OCI-LY1 (cell line): ENCODE measurements at regions not wholly inside any gene's neighbourhood (a gene's known extent, or its start where the extent isn't known, plus 50 kb on each side); places are given as distances from the start of the nearest gene placed in this dataset.

ENCODE experiments used
- H2AFZ ChIP-seq: fragments of 200-600 bp; sonication (generic), shearing (Covaris generic); 2 replicates; pipeline ENCODE4 v1.6.0; 2014; ENCODE audit warnings: antibody characterized with exemption, mild to moderate bottlenecking, low read length
- H3F3A ChIP-seq: fragments of 200-600 bp; sonication (generic), shearing (Covaris generic); 2 replicates; pipeline ENCODE4 v1.6.0; 2014; ENCODE audit warnings: mild to moderate bottlenecking, antibody characterized with exemption, low read length, moderate library complexity; ENCODE audit not compliant: insufficient read depth
- H3K27ac ChIP-seq: fragments of 200-600 bp; sonication (generic); 2 replicates; pipeline ENCODE4 v1.5.1; 2014; ENCODE audit warnings: low read length, mixed run types, mild to moderate bottlenecking, low read depth; ENCODE audit not compliant: poor library complexity, severe bottlenecking
- H3K27me3 ChIP-seq: fragments of 200-600 bp; sonication (generic); 2 replicates; pipeline ENCODE4 v1.6.0; 2014; ENCODE audit warnings: antibody characterized with exemption, mild to moderate bottlenecking, low read length, moderate library complexity; ENCODE audit not compliant: insufficient read depth
- H3K36me3 ChIP-seq: fragments of 200-600 bp; sonication (generic); 2 replicates; pipeline ENCODE4 v1.6.1; 2014; ENCODE audit warnings: mild to moderate bottlenecking, antibody characterized with exemption, low read length, moderate library complexity, mixed read lengths; ENCODE audit not compliant: insufficient read depth
- H3K4me1 ChIP-seq: fragments of 200-600 bp; sonication (generic); 2 replicates; pipeline ENCODE4 v1.5.1; 2014; ENCODE audit warnings: mild to moderate bottlenecking, low read length, moderate library complexity; ENCODE audit not compliant: insufficient read depth, severe bottlenecking
- H3K4me2 ChIP-seq: fragments of 200-600 bp; sonication (generic), shearing (Covaris generic); 2 replicates; pipeline ENCODE4 v1.6.1; 2014; ENCODE audit warnings: low read length
- H3K4me3 ChIP-seq: fragments of 200-600 bp; sonication (generic); 2 replicates; pipeline ENCODE4 v1.5.1; 2014; ENCODE audit warnings: low read length, low read depth, mild to moderate bottlenecking, mixed read lengths; ENCODE audit not compliant: poor library complexity, severe bottlenecking
- H3K79me2 ChIP-seq: fragments of 200-600 bp; shearing (Covaris generic); 2 replicates; pipeline ENCODE4 v1.6.1; 2016; ENCODE audit warnings: mixed run types, low read length, mixed read lengths; ENCODE audit not compliant: insufficient read depth
- H3K9ac ChIP-seq: fragments of 200-600 bp; sonication (generic), shearing (Covaris generic); 2 replicates; pipeline ENCODE4 v1.6.1; 2014; ENCODE audit warnings: mild to moderate bottlenecking, low read length, mixed read lengths
- H3K9me2 ChIP-seq: fragments of 200-600 bp; sonication (generic), shearing (Covaris generic); 2 replicates; pipeline ENCODE4 v1.6.1; 2014; ENCODE audit warnings: low read depth, mild to moderate bottlenecking, low read length, mixed read lengths
- H3K9me3 ChIP-seq: fragments of 200-600 bp; shearing (Covaris generic); 2 replicates; pipeline ENCODE4 v1.6.1; 2014; ENCODE audit warnings: low read length, mixed read lengths
- H4K20me1 ChIP-seq: fragments of 200-600 bp; sonication (generic), shearing (Covaris generic); 2 replicates; pipeline ENCODE4 v1.6.0; 2016; ENCODE audit warnings: mild to moderate bottlenecking, low read length; ENCODE audit not compliant: insufficient read depth
- EZH2 ChIP-seq: fragments of 200-600 bp; sonication (generic), shearing (Covaris generic); IDR thresholded peaks from 2 replicates; pipeline ENCODE4 v1.8.0; 2017; ENCODE audit warnings: borderline replicate concordance, mixed run types, mild to moderate bottlenecking, antibody characterized with exemption, low read length, moderate library complexity, mixed read lengths
- TF ChIP-seq, protein P1 (sequence below): fragments of 200-600 bp; sonication (generic), shearing (Covaris generic); IDR thresholded peaks from 2 replicates; pipeline ENCODE4 v1.5.1; 2017; ENCODE audit warnings: mild to moderate bottlenecking, antibody characterized with exemption, low read length, moderate library complexity, mixed read lengths

DNA sequence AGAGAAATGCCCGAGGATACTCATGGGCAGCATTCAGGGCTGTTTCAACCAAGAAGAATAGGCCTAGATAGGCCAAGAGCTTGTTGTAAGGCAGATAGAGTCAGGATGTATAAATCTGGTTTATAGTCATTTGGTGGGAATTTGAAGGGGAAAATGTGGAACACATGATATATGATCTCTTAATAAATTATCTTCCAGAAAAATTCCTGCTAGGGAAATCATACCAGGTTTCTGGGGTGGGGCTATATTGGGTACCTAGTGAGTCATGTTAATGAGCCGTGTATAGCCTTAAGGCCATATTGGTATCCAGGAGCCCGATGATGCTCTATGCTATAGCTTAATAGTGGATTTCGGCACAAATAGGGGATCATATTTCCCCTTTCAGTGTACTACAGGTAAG lies 51.5 kb upstream of the HTR2A start:
- Histone ChIP-seq H3K9me2 (no peaks in the 10 kb centered on the region), H2AFZ (no peak overlapping the region), H3K27me3 (no peaks in the 10 kb centered on the region), H3K27ac (no peak overlapping the region), H4K20me1 (no peaks in the 10 kb centered on the region), H3K4me2 (no peak overlapping the region), H3K36me3 (no peaks in the 10 kb centered on the region), H3K4me1 (no peaks in the 10 kb centered on the region), H3K9me3 (no peaks in the 10 kb centered on the region), H3K9ac (no peak overlapping the region), H3F3A (no peaks in the 10 kb centered on the region), H3K79me2 (no peaks in the 10 kb centered on the region), H3K4me3 (no peak overlapping the region)
- TF ChIP-seq EZH2, result no peak
- TF ChIP-seq, protein P1, sequence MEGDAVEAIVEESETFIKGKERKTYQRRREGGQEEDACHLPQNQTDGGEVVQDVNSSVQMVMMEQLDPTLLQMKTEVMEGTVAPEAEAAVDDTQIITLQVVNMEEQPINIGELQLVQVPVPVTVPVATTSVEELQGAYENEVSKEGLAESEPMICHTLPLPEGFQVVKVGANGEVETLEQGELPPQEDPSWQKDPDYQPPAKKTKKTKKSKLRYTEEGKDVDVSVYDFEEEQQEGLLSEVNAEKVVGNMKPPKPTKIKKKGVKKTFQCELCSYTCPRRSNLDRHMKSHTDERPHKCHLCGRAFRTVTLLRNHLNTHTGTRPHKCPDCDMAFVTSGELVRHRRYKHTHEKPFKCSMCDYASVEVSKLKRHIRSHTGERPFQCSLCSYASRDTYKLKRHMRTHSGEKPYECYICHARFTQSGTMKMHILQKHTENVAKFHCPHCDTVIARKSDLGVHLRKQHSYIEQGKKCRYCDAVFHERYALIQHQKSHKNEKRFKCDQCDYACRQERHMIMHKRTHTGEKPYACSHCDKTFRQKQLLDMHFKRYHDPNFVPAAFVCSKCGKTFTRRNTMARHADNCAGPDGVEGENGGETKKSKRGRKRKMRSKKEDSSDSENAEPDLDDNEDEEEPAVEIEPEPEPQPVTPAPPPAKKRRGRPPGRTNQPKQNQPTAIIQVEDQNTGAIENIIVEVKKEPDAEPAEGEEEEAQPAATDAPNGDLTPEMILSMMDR, result no peak

GRCh38 chr13:46947425-46948191 lies 50.8 kb upstream of the HTR2A start:
- no peak overlapping the region for H3K4me3 ChIP-seq

More at GRCh38 chr13:46947425-46948191, 50.8 kb upstream of the HTR2A start:
- no peaks in the 10 kb centered on the region for H3K9me3 ChIP-seq
- no peaks in the 10 kb centered on the region for H3F3A ChIP-seq
- no peak overlapping the region for H3K4me2 ChIP-seq
- H4K20me1 ChIP-seq, result no peaks in the 10 kb centered on the region
- H3K4me1 ChIP-seq, result no peaks in the 10 kb centered on the region
- no peaks in the 10 kb centered on the region for H3K79me2 ChIP-seq
- no peak overlapping the region for H3K27ac ChIP-seq
- no peaks in the 10 kb centered on the region for H3K9me2 ChIP-seq
- no peaks in the 10 kb centered on the region for H3K36me3 ChIP-seq
- no peak overlapping the region for H2AFZ ChIP-seq
- TF ChIP-seq, protein P1, result no peak
- no peak for TF ChIP-seq EZH2
- no peaks in the 10 kb centered on the region for H3K27me3 ChIP-seq
- H3K9ac ChIP-seq, result no peak overlapping the region
